Esophagus squamous epithelium (tissue), 4 donors: ENCODE measurements at regions not wholly inside any gene's neighbourhood (a gene's known extent, or its start where the extent isn't known, plus 50 kb on each side); places are given as distances from the start of the nearest gene placed in this dataset.

Experiments used
- CTCF ChIP-seq, 6 experiments: fragments of 450-650 bp in 4 of 6; fragments of 200-600 bp in 2 of 6; sonication (generic) in 2 of 6; IDR thresholded peaks; one replicate each; pipeline ENCODE4 v1.5.1; 2016 to 2019; ENCODE audit warnings: antibody characterized with exemption in 6 of 6, mild to moderate bottlenecking in 4 of 6, moderate library complexity in 4 of 6
- POLR2A ChIP-seq, 4 donors: fragments of 450-650 bp; IDR thresholded peaks; one replicate each; pipeline ENCODE4 v1.6.1; 2017; ENCODE audit warnings: antibody characterized with exemption in 4 of 4, mild to moderate bottlenecking in 4 of 4, moderate library complexity in 3 of 4

- TF ChIP-seq POLR2A (IDR thresholded peaks at IDR 0.05): no peak
- no peak for TF ChIP-seq CTCF (IDR thresholded peaks at IDR 0.05)
Measured at GRCh38 chr18:71105994-71106546, 817.2 kb downstream of the SOCS6 start.
